Mesendoderm (in vitro differentiated cells): ENCODE measurements at regions not wholly inside any gene's neighbourhood (a gene's known extent, or its start where the extent isn't known, plus 50 kb on each side); places are given as distances from the start of the nearest gene placed in this dataset.

ENCODE experiments used
- DNase-seq: peaks from one replicate; pipeline ENCODE4 v3.0.0; 2013
- H2AK5ac ChIP-seq: 2 replicates; pipeline ENCODE4 v1.6.1; 2013; ENCODE audit warnings: low read length, inconsistent platforms
- H2BK120ac ChIP-seq: 2 replicates; pipeline ENCODE4 v1.6.1; 2013; ENCODE audit warnings: low read depth, mild to moderate bottlenecking, low read length, moderate library complexity, mixed read lengths
- H2BK15ac ChIP-seq: replicated peaks from 2 replicates; pipeline ENCODE4 v1.6.1; 2013; ENCODE audit warnings: low read depth, mild to moderate bottlenecking, moderate library complexity
- H2BK5ac ChIP-seq: 2 replicates; pipeline ENCODE4 v1.6.1; 2013; ENCODE audit warnings: low read length, inconsistent platforms
- H3K18ac ChIP-seq: 2 replicates; pipeline ENCODE4 v1.6.1; 2013; ENCODE audit warnings: mild to moderate bottlenecking, low read length, mixed read lengths
- H3K23ac ChIP-seq: one replicate; pipeline ENCODE4 v1.6.1; 2013; ENCODE audit warnings: low read length
- H3K27ac ChIP-seq: 2 replicates; pipeline ENCODE4 v1.5.1; 2013; ENCODE audit warnings: low read depth, mild to moderate bottlenecking, inconsistent platforms, low read length, moderate library complexity
- H3K27me3 ChIP-seq: 2 replicates; pipeline ENCODE4 v1.6.1; 2013; ENCODE audit warnings: low read length, control low read depth, mild to moderate bottlenecking, inconsistent platforms; ENCODE audit not compliant: insufficient read depth, poor library complexity
- H3K36me3 ChIP-seq: 2 replicates; pipeline ENCODE4 v1.6.1; 2013; ENCODE audit warnings: low read length, inconsistent platforms; ENCODE audit not compliant: control insufficient read depth, insufficient read depth
- H3K4ac ChIP-seq: one replicate; pipeline ENCODE4 v1.6.1; 2013; ENCODE audit warnings: low read depth, mild to moderate bottlenecking, low read length, moderate library complexity
- H3K4me1 ChIP-seq: 2 replicates; pipeline ENCODE4 v1.6.1; 2013; ENCODE audit warnings: low read depth, low read length, inconsistent platforms; ENCODE audit not compliant: control insufficient read depth
- H3K4me2 ChIP-seq: 2 replicates; pipeline ENCODE4 v1.6.1; 2013; ENCODE audit warnings: low read length
- H3K4me3 ChIP-seq: 2 replicates; pipeline ENCODE4 v1.5.1; 2013; ENCODE audit warnings: mild to moderate bottlenecking, low read length
- H3K56ac ChIP-seq: one replicate; pipeline ENCODE4 v1.6.1; 2013; ENCODE audit warnings: low read length
- H3K79me1 ChIP-seq: 2 replicates; pipeline ENCODE4 v1.6.1; 2013; ENCODE audit warnings: low read length, inconsistent platforms
- H3K79me2 ChIP-seq: 2 replicates; pipeline ENCODE4 v1.6.1; 2013; ENCODE audit warnings: mild to moderate bottlenecking, low read length; ENCODE audit not compliant: control insufficient read depth, insufficient read depth
- H3K9ac ChIP-seq: 2 replicates; pipeline ENCODE4 v1.6.1; 2013; ENCODE audit warnings: low read length, inconsistent platforms
- H4K5ac ChIP-seq: one replicate; pipeline ENCODE4 v1.6.1; 2013; ENCODE audit warnings: low read length
- H4K8ac ChIP-seq: one replicate; pipeline ENCODE4 v1.6.1; 2013; ENCODE audit warnings: low read depth, mild to moderate bottlenecking, control low read depth, low read length, moderate library complexity
- WGBS: extraction: QIAGEN DNeasy Blood & Tissue Kit; methylation state at CpG from one replicate; pipeline ENCODE4 v1.1.7; 2013; ENCODE audit warnings: low lambda C conversion rate, missing lambda C conversion rate; ENCODE audit not compliant: insufficient coverage; ENCODE audit errors: extremely low coverage; 5-methylcytosine and 5-hydroxymethylcytosine counted together

DNA sequence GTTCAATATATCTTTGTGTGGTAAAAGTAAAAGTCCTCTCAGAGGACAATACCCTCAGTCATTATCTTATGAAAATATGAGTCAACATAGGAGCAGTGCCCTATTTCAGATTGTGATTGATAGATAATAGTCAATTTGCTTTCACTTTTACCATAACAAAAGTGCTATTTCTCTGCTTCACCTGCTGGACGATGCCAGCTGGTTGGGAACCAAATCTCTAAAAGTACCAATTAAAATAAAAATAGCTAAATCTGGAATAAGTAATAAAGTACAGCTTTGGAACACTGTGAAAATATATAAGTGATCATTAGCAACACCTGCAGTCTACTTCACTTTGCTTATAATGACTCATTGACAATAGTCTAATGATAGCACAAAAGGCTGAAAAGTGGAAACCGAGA is 390.3 kb upstream of the AGTR1 start:
- H3K79me1 ChIP-seq, result no peaks in the 10 kb centered on the region

DNA sequence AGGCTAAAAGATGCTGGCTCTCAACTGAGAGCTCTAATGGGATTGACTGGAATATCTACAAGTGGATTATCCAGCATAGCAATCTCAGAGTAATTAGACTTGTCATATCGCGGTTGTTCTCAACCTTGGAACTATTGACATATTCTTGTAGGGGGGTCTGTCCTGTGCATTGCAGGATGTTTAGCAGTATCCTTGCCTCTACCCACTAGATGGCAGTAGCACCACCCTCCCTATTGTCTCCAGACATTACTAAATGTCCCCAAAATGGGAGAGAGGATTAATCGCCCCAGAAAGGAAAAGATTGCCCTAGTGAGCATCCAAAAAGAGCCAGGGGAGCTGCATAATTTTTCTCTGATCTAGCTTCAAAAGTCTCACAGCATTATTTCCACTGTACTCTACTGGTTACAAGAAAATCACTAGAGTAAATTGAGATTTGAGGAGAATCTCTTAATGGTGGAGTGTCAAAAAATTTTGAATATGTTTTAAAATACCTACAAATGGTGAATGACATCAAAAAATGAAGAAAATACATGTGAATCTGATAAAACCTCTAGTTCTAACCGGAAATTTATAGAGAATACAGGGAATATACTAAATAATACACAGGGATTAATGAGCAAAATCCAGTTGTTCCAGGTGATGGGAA is 388.2 kb upstream of the AGTR1 start:
- Histone ChIP-seq H3K36me3 (no peaks in the 10 kb centered on the region), H3K79me2 (no peaks in the 10 kb centered on the region), H3K4ac (no peak overlapping the region), H3K79me1 (no peaks in the 10 kb centered on the region), H4K5ac (no peak overlapping the region), H2BK5ac (no peak overlapping the region), H3K27me3 (no peaks in the 10 kb centered on the region), H3K4me3 (no peak overlapping the region), H3K27ac (no peak overlapping the region), H2BK15ac (no peak overlapping the region), H3K18ac (no peak overlapping the region), H3K23ac (no peak overlapping the region), H3K4me2 (no peak overlapping the region), H2AK5ac (no peak overlapping the region), H3K9ac (no peak overlapping the region), H3K4me1 (no peaks in the 10 kb centered on the region), H2BK120ac (no peak overlapping the region), H4K8ac (no peak overlapping the region), H3K56ac (no peak overlapping the region)
- WGBS, result no CpG with 5 or more reads among the region's 4 CpGs
- DNase-seq, result peak; percentile 73

More for the DNA sequence above, 390.3 kb upstream of the AGTR1 start:
- no peak overlapping the region for H4K5ac ChIP-seq
- DNase-seq, result no peak
- no peak overlapping the region for H3K4me3 ChIP-seq
- no peak overlapping the region for H2BK15ac ChIP-seq
- no peak overlapping the region for H3K9ac ChIP-seq
- WGBS, result no CpG with 5 or more reads among the region's 2 CpGs
- H3K23ac ChIP-seq, result no peak overlapping the region
- no peaks in the 10 kb centered on the region for H3K36me3 ChIP-seq
- no peak overlapping the region for H3K56ac ChIP-seq
- no peaks in the 10 kb centered on the region for H3K79me2 ChIP-seq
- no peak overlapping the region for H2BK5ac ChIP-seq
- H2BK120ac ChIP-seq, result no peak overlapping the region
- no peak overlapping the region for H4K8ac ChIP-seq
- H3K18ac ChIP-seq, result no peak overlapping the region
- no peak overlapping the region for H3K27ac ChIP-seq
- no peaks in the 10 kb centered on the region for H3K27me3 ChIP-seq
- no peak overlapping the region for H3K4ac ChIP-seq
- H2AK5ac ChIP-seq, result no peak overlapping the region
- H3K4me1 ChIP-seq, result no peaks in the 10 kb centered on the region
- no peak overlapping the region for H3K4me2 ChIP-seq

- H3K4me3 ChIP-seq, result no peak overlapping the region
- H3K4me2 ChIP-seq, result no peak overlapping the region
- H3K23ac ChIP-seq, result no peak overlapping the region
- no peak overlapping the region for H2BK5ac ChIP-seq
- no peak overlapping the region for H3K18ac ChIP-seq
- H2AK5ac ChIP-seq, result no peak overlapping the region
- WGBS, result no CpG with 5 or more reads among the region's 3 CpGs
- H3K79me1 ChIP-seq, result no peaks in the 10 kb centered on the region
- H3K36me3 ChIP-seq, result no peaks in the 10 kb centered on the region
- H4K8ac ChIP-seq, result no peak overlapping the region
- H3K27me3 ChIP-seq, result no peaks in the 10 kb centered on the region
- H3K56ac ChIP-seq, result no peak overlapping the region
- no peaks in the 10 kb centered on the region for H3K4me1 ChIP-seq
- H2BK15ac ChIP-seq, result no peak overlapping the region
- no peak overlapping the region for H2BK120ac ChIP-seq
- no peak overlapping the region for H3K9ac ChIP-seq
- H3K4ac ChIP-seq, result no peak overlapping the region
- no peaks in the 10 kb centered on the region for H3K79me2 ChIP-seq
- no peak overlapping the region for H4K5ac ChIP-seq
- H3K27ac ChIP-seq, result no peak overlapping the region
- DNase-seq, result no peak
Observed at GRCh38 chr3:148315756-148316155, 381.9 kb upstream of the AGTR1 start.

DNA sequence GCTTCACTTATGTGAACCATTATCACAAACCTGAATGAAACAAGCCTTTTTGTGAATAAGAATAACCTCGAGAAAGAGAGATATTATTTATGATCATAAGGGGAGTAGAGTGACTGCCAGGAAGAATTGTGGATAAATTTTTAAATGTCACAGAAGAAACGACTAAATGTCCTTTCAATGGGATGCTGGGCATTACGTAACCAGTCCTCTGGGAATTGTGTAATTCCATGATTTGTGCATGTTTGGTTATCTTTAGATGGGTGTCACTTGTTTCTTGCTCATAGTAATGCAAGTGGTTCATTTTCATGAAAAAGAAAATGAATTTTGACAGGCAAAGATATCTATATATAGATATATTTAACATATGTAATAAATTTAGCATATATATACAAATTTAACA is 379.5 kb upstream of the AGTR1 start:
- Histone ChIP-seq H3K56ac (no peak overlapping the region), H2BK120ac (no peak overlapping the region), H3K36me3 (no peaks in the 10 kb centered on the region), H3K4me1 (no peaks in the 10 kb centered on the region), H3K9ac (no peak overlapping the region), H3K18ac (no peak overlapping the region), H3K27ac (no peak overlapping the region), H3K79me1 (no peaks in the 10 kb centered on the region), H2AK5ac (no peak overlapping the region), H3K4ac (no peak overlapping the region), H2BK5ac (no peak overlapping the region), H3K23ac (no peak overlapping the region), H4K8ac (no peak overlapping the region), H4K5ac (no peak overlapping the region), H3K27me3 (no peaks in the 10 kb centered on the region), H2BK15ac (no peak overlapping the region), H3K79me2 (no peaks in the 10 kb centered on the region), H3K4me3 (no peak overlapping the region), H3K4me2 (no peak overlapping the region)
- WGBS, result no CpG with 5 or more reads among the region's 3 CpGs
- no peak for DNase-seq

GRCh38 chr3:148319161-148319915 is 378.4 kb upstream of the AGTR1 start:
- Histone ChIP-seq H3K56ac (no peak overlapping the region), H2BK120ac (no peak overlapping the region), H4K8ac (no peak overlapping the region), H3K23ac (no peak overlapping the region), H3K4me1 (no peaks in the 10 kb centered on the region), H2BK15ac (no peak overlapping the region), H3K27me3 (no peaks in the 10 kb centered on the region), H2AK5ac (no peak overlapping the region), H3K27ac (no peak overlapping the region), H2BK5ac (no peak overlapping the region), H3K4me2 (no peak overlapping the region), H3K4ac (no peak overlapping the region), H3K4me3 (no peak overlapping the region), H3K79me2 (no peaks in the 10 kb centered on the region), H4K5ac (no peak overlapping the region), H3K9ac (no peak overlapping the region), H3K79me1 (no peaks in the 10 kb centered on the region), H3K18ac (no peak overlapping the region), H3K36me3 (no peaks in the 10 kb centered on the region)
- DNase-seq, result no peak
- WGBS, result no CpG with 5 or more reads among the region's 7 CpGs
